H7 (cell line): ENCODE measurements at regions not wholly inside any gene's neighbourhood (a gene's known extent, or its start where the extent isn't known, plus 50 kb on each side); places are given as distances from the start of the nearest gene placed in this dataset.
"Not testable (repeated sequence)": the region's sequence is repeated elsewhere in the genome, so short reads cannot be mapped to it uniquely, and the experiment has no call there.

Source experiments
- DNase-seq: peaks from one replicate; pipeline ENCODE4 v3.0.0; 2012
- H3K27me3 ChIP-seq: 2 replicates; pipeline ENCODE4 v1.6.0; 2011; ENCODE audit warnings: mild to moderate bottlenecking, low read length; ENCODE audit not compliant: control insufficient read depth, insufficient read depth
- H3K36me3 ChIP-seq: replicated peaks from 2 replicates; pipeline ENCODE4 v1.5.1; 2011; ENCODE audit warnings: low read length; ENCODE audit not compliant: control insufficient read depth, insufficient read depth
- H3K4me3 ChIP-seq: 2 replicates; pipeline ENCODE4 v1.5.1; 2011; ENCODE audit warnings: low read depth, mild to moderate bottlenecking, control low read depth, low read length, moderate library complexity; ENCODE audit not compliant: insufficient read depth

DNA sequence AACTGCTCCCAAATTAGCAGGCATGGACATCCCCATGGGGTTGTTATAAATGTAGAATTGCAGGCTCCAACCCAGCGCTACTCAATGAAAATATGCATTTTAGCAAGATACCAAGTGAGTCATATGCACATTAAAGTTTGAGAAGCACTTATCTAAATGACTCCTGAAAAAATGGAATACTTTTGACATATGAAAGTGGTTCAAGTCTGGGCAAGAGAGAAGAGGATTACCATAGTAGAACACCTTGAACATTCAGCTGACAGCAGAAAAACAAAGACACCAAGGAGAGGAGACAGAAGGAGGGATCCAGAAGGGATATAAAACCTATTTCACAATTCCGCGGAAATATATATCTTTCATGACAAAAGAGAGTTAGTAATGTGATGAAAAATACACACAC, 63.2 kb upstream of the CT83 start:
- no peak for DNase-seq
- Histone ChIP-seq H3K4me3 (no peak overlapping the region), H3K27me3 (no peaks in the 10 kb centered on the region), H3K36me3 (no peaks in the 10 kb centered on the region)

DNA sequence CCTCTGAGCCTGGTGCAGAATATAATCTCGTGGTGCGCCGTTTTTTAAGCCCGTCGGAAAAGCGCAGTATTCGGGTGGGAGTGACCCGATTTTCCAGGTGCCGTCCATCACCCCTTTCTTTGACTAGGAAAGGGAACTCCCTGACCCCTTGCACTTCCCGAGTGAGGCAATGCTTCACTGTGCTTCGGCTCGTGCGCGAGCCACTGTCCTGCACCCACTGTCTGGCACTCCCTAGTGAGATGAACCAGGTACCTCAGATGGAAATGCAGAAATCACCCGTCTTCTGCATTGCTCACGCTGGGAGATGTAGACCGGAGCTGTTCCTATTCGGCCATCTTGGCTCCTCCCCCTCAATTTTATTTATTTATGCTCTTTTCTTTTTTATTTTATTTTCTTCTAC, 57.5 kb upstream of the CT83 start:
- not testable (repeated sequence) for DNase-seq, H3K36me3 ChIP-seq, H3K27me3 ChIP-seq
- peak overlapping the region; percentile 20; the same call in 1 of the 2 replicates for H3K4me3 ChIP-seq
